GM23248 (cell line): ENCODE measurements at regions not wholly inside any gene's neighbourhood (a gene's known extent, or its start where the extent isn't known, plus 50 kb on each side); places are given as distances from the start of the nearest gene placed in this dataset.

Experiments
- DNase-seq: peaks from one replicate; pipeline ENCODE4 v3.0.0-alpha.2; 2015
- H2AFZ ChIP-seq: fragments of 200-600 bp; sonication (generic); 2 replicates; pipeline ENCODE4 v1.6.1; 2016; ENCODE audit warnings: antibody characterized with exemption
- H3F3A ChIP-seq: fragments of 200-600 bp; sonication (generic); 2 replicates; pipeline ENCODE4 v1.6.1; 2016; ENCODE audit warnings: mild to moderate bottlenecking, antibody characterized with exemption, mixed run types; ENCODE audit not compliant: insufficient read depth
- H3K27ac ChIP-seq: fragments of 200-600 bp; sonication (generic); 2 replicates; pipeline ENCODE4 v1.5.1; 2016; ENCODE audit warnings: mild to moderate bottlenecking
- H3K27me3 ChIP-seq: fragments of 200-600 bp; sonication (generic); replicated peaks from 2 replicates; pipeline ENCODE4 v1.6.1; 2016; ENCODE audit warnings: mild to moderate bottlenecking; ENCODE audit not compliant: insufficient read depth
- H3K36me3 ChIP-seq: fragments of 200-600 bp; sonication (generic); 2 replicates; pipeline ENCODE4 v1.6.1; 2016; ENCODE audit warnings: low read depth, mild to moderate bottlenecking
- H3K4me1 ChIP-seq: fragments of 200-600 bp; sonication (generic); 2 replicates; pipeline ENCODE4 v1.6.1; 2016; ENCODE audit warnings: mild to moderate bottlenecking; ENCODE audit not compliant: insufficient read depth
- H3K4me2 ChIP-seq: fragments of 200-600 bp; sonication (generic); one replicate; pipeline ENCODE4 v1.6.1; 2016; ENCODE audit warnings: mild to moderate bottlenecking; ENCODE audit not compliant: unreplicated experiment
- H3K4me3 ChIP-seq: fragments of 200-600 bp; sonication (generic); 2 replicates; pipeline ENCODE4 v1.5.1; 2016; ENCODE audit warnings: mild to moderate bottlenecking
- H3K79me2 ChIP-seq: fragments of 200-600 bp; sonication (generic); 2 replicates; pipeline ENCODE4 v1.6.1; 2016; ENCODE audit warnings: mild to moderate bottlenecking; ENCODE audit not compliant: insufficient read depth
- H3K9ac ChIP-seq: fragments of 200-600 bp; sonication (generic); 2 replicates; pipeline ENCODE4 v1.6.1; 2016; ENCODE audit warnings: mild to moderate bottlenecking
- H3K9me2 ChIP-seq: fragments of 200-600 bp; sonication (generic); 2 replicates; pipeline ENCODE4 v1.6.1; 2016; ENCODE audit warnings: mixed run types, mild to moderate bottlenecking, moderate library complexity; ENCODE audit not compliant: insufficient read depth
- H3K9me3 ChIP-seq: fragments of 200-600 bp; sonication (generic); one replicate; pipeline ENCODE4 v1.6.1; 2017; ENCODE audit warnings: low read depth
- H4K20me1 ChIP-seq: fragments of 200-600 bp; sonication (generic); 2 replicates; pipeline ENCODE4 v1.6.0; 2016; ENCODE audit not compliant: insufficient read depth
- EZH2 ChIP-seq: fragments of 200-600 bp; sonication (generic); IDR thresholded peaks from 2 replicates; pipeline ENCODE4 v1.6.1; 2018; ENCODE audit warnings: antibody characterized with exemption, mild to moderate bottlenecking; ENCODE audit not compliant: insufficient read depth, poor library complexity, severe bottlenecking
- EZH2phosphoT487 ChIP-seq: fragments of 200-600 bp; sonication (generic); IDR thresholded peaks from 2 replicates; pipeline ENCODE4 v1.6.1; 2018; ENCODE audit warnings: antibody characterized with exemption, moderate library complexity, mild to moderate bottlenecking, low read depth; ENCODE audit not compliant: insufficient read depth
- WGBS, 2 experiments: methylation state at CpG; one replicate each; pipeline ENCODE4 v1.1.6; 2015 to 2017; ENCODE audit warnings: low lambda C conversion rate in 2 of 2, low coverage in 1 of 2; ENCODE audit errors: missing lambda C conversion rate in 2 of 2; 5-methylcytosine and 5-hydroxymethylcytosine counted together
- in situ Hi-C: fragments of 300-500 bp; cut with MboI; formaldehyde crosslinking; loops from 2 replicates; pipeline ENCODE4 v1.15.0; 2020

DNA sequence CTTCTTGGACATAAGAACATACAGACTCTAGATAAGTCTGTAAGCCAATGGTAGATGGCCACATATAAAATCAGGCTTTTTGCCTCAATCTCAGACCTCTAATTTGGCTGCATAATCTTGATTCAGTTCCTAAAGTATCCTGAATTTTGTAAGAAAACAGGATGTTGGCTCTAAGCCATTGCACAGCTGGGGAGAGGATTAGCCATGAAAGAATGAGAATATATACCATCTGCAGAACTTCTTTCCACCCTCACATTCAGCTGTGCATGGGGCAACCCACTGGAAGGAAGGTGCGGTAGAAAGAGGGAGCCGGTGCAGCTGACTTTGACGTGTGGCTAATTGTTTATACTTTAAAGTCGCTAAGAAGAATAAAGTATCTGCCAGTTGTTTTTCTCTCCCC lies 1061.6 kb upstream of the FAM98A start:
- in situ Hi-C loops: no loop called here
- H3K4me3 ChIP-seq: no peak overlapping the region
- H2AFZ ChIP-seq: no peak overlapping the region
- no peak overlapping the region for H3K4me2 ChIP-seq
- DNase-seq: no peak
- H3K36me3 ChIP-seq: no peaks in the 10 kb centered on the region
- no peak overlapping the region for H3K27ac ChIP-seq
- H4K20me1 ChIP-seq: no peaks in the 10 kb centered on the region
- H3K27me3 ChIP-seq: no peaks in the 10 kb centered on the region
- WGBS, 2 experiments: 10 to 15% methylated on average over 4 of the region's 4 CpGs
- H3K9ac ChIP-seq: no peak overlapping the region
- no peaks in the 10 kb centered on the region for H3K9me3 ChIP-seq
- TF ChIP-seq EZH2phosphoT487 (no peak), EZH2 (no peak)
- H3F3A ChIP-seq: no peaks in the 10 kb centered on the region
- no peaks in the 10 kb centered on the region for H3K4me1 ChIP-seq
- H3K79me2 ChIP-seq: no peaks in the 10 kb centered on the region
- no peaks in the 10 kb centered on the region for H3K9me2 ChIP-seq

DNA sequence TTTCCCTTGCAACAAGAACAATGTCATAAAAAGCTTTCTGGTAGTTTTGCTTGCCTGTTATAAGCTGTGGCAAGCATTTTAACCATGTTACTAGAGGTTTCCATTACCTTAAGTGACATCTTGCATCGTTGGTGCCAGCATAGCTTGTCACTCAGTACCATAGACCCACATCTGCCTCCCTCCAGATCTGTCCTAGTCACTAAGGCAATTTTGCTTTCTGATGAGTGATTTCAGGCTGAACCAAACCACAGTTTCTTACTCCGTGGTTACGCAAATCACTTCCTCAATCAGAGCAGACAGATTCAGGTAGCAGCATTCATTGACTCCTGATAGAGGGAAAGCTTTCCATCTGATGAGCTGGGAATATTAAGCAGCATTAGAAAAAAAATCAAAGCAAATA lies 1057.5 kb upstream of the FAM98A start:
- no peaks in the 10 kb centered on the region for H3K36me3 ChIP-seq
- WGBS, 2 experiments: 32 to 38% methylated on average over 3 of the region's 3 CpGs
- H3K4me3 ChIP-seq: no peak overlapping the region
- H3K27ac ChIP-seq: no peak overlapping the region
- no peaks in the 10 kb centered on the region for H3K9me2 ChIP-seq
- H3K4me1 ChIP-seq: no peaks in the 10 kb centered on the region
- no peak overlapping the region for H3K4me2 ChIP-seq
- no peaks in the 10 kb centered on the region for H4K20me1 ChIP-seq
- H3K9me3 ChIP-seq: no peaks in the 10 kb centered on the region
- H2AFZ ChIP-seq: no peak overlapping the region
- no peaks in the 10 kb centered on the region for H3K79me2 ChIP-seq
- in situ Hi-C loops: no loop called here
- no peaks in the 10 kb centered on the region for H3F3A ChIP-seq
- TF ChIP-seq EZH2phosphoT487 (no peak), EZH2 (no peak)
- no peak overlapping the region for H3K9ac ChIP-seq
- no peaks in the 10 kb centered on the region for H3K27me3 ChIP-seq
- no peak for DNase-seq

DNA sequence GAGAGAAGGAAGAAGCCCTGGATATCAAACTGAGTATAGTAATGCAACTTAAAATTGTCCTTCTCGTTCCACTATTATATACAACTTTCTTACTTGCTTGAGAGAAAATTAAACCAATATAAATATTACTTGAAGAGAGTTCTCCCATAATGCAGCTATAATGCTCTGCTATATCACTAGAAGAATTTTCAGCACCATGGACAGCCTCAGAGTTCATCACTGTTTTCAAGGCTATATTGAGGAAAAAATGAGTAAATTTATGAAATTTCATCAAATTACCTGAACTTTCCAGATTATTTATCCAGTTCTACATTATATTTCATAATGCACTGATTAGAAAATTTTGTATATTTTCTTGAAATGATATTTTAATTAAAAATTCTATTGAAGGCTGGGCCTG lies 1053.5 kb upstream of the FAM98A start:
- Histone ChIP-seq H3K79me2 (no peaks in the 10 kb centered on the region), H3K36me3 (no peaks in the 10 kb centered on the region), H3K4me1 (no peaks in the 10 kb centered on the region), H3K9me2 (no peaks in the 10 kb centered on the region), H2AFZ (no peak overlapping the region), H3K27ac (no peak overlapping the region), H3K4me3 (no peak overlapping the region), H3K9me3 (no peaks in the 10 kb centered on the region), H3K27me3 (no peaks in the 10 kb centered on the region), H4K20me1 (no peaks in the 10 kb centered on the region), H3K9ac (no peak overlapping the region), H3K4me2 (no peak overlapping the region), H3F3A (no peaks in the 10 kb centered on the region)
- peak; percentile 43 for DNase-seq
- in situ Hi-C loops: no loop called here
- WGBS, 2 experiments: 0% methylated on average over 1 of the region's 1 CpG
- TF ChIP-seq EZH2 (no peak), EZH2phosphoT487 (no peak)

DNA sequence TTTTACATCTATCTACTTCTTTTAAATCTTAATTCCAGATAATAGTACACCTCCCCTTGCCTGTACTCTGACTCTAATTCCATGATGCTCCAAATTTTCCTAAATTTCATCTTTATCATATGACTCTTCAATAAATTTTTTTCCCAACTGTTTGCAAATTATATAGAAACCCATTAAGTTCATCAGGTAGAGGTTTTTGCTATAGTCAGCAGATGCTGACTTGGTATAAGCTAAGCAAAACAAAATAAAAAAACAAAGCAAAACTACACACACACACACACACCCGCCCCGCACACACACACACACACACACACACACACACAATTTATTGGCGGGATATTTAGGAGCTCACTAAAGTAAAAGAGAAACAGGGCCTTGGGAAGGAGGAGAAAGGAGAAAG lies 1047.8 kb upstream of the FAM98A start:
- Histone ChIP-seq H3F3A (no peaks in the 10 kb centered on the region), H3K79me2 (no peaks in the 10 kb centered on the region), H3K9me2 (no peaks in the 10 kb centered on the region), H2AFZ (no peak overlapping the region), H3K9me3 (no peaks in the 10 kb centered on the region), H3K4me3 (no peak overlapping the region), H3K36me3 (no peaks in the 10 kb centered on the region), H3K27ac (no peak overlapping the region), H3K27me3 (no peaks in the 10 kb centered on the region), H3K4me2 (no peak overlapping the region), H3K4me1 (no peaks in the 10 kb centered on the region), H4K20me1 (no peaks in the 10 kb centered on the region), H3K9ac (no peak overlapping the region)
- DNase-seq: no peak
- 48 to 49% methylated on average over 3 of the region's 3 CpGs for WGBS, 2 experiments
- in situ Hi-C loops: no loop called here
- TF ChIP-seq EZH2phosphoT487: no peak
- TF ChIP-seq EZH2: no peak

DNA sequence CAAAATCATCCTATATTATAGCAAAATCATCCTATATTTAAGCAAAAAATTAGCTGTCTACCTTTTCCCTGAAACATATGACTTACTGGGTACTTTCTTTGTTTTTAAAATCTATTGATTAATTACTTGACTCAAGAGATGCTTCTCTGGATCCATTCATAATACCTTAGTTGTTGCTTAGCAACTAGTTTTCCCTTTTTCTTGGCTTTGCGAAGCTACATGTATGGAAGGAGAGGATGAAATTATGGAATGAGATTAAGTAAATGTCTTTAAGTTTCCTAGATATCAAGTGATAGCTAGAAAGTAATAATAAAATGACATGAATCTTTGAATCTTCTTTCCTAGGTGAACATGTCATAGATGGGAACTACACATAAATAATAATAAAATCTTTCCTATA lies 1033.2 kb upstream of the FAM98A start:
- no peak overlapping the region for H3K4me2 ChIP-seq
- H3K9me3 ChIP-seq: peaks cover 8% of the 10 kb centered on the region
- no peak overlapping the region for H3K4me3 ChIP-seq
- H2AFZ ChIP-seq: no peak overlapping the region
- no peaks in the 10 kb centered on the region for H3K79me2 ChIP-seq
- in situ Hi-C loops: no loop called here
- no peak overlapping the region for H3K9ac ChIP-seq
- H3K27ac ChIP-seq: no peak overlapping the region
- no peaks in the 10 kb centered on the region for H3K4me1 ChIP-seq
- 12 to 24% methylated on average over 1 of the region's 1 CpG for WGBS, 2 experiments
- H3K36me3 ChIP-seq: no peaks in the 10 kb centered on the region
- H3K27me3 ChIP-seq: no peaks in the 10 kb centered on the region
- DNase-seq: no peak
- no peaks in the 10 kb centered on the region for H3K9me2 ChIP-seq
- no peaks in the 10 kb centered on the region for H3F3A ChIP-seq
- TF ChIP-seq EZH2phosphoT487: no peak
- TF ChIP-seq EZH2: no peak
- no peaks in the 10 kb centered on the region for H4K20me1 ChIP-seq
